SHP77 treated with DMSO at 0.1 percent for 48 hours (cell line): ENCODE measurements at regions not wholly inside any gene's neighbourhood (a gene's known extent, or its start where the extent isn't known, plus 50 kb on each side); places are given as distances from the start of the nearest gene placed in this dataset.
"Not testable (repeated sequence)": the region's sequence is repeated elsewhere in the genome, so short reads cannot be mapped to it uniquely, and the experiment has no call there.

Experiments used
- DNase-seq: peaks from one replicate; lab custom pipeline; 2025; lab: John Stamatoyannopoulos, UW

- no peak for DNase-seq
Observed at GRCh38 chr2:64879745-64880144, 109.5 kb upstream of the SLC1A4 start.

GRCh38 chr2:64880193-64880951 is 108.8 kb upstream of the SLC1A4 start:
- no peak for DNase-seq

GRCh38 chr2:64881037-64881492 is 108.1 kb upstream of the SLC1A4 start:
- no peak for DNase-seq

- DNase-seq, result no peak
Observed at GRCh38 chr2:64887565-64887964, 101.6 kb upstream of the SLC1A4 start.

GRCh38 chr2:64888591-64889309 is 100.4 kb upstream of the SLC1A4 start:
- peak; percentile 17 for DNase-seq

GRCh38 chr2:64889803-64890202 is 99.4 kb upstream of the SLC1A4 start:
- DNase-seq, result no peak

- DNase-seq, result not testable (repeated sequence)
Observed at GRCh38 chr2:64896572-64896971, 92.6 kb upstream of the SLC1A4 start.

GRCh38 chr2:64899081-64899865 is 89.9 kb upstream of the SLC1A4 start:
- DNase-seq, result no peak

GRCh38 chr2:64899876-64900275 is 89.3 kb upstream of the SLC1A4 start:
- DNase-seq, result not testable (repeated sequence)

- DNase-seq, result no peak
Observed at GRCh38 chr2:64904413-64905329, 84.5 kb upstream of the SLC1A4 start.

GRCh38 chr2:64905338-64906024 is 83.7 kb upstream of the SLC1A4 start:
- DNase-seq, result no peak

GRCh38 chr2:64906853-64907536 is 82.2 kb upstream of the SLC1A4 start:
- DNase-seq, result no peak

- DNase-seq, result no peak
Observed at GRCh38 chr2:64908406-64908805, 80.8 kb upstream of the SLC1A4 start.

GRCh38 chr2:64910523-64910922 is 78.7 kb upstream of the SLC1A4 start:
- no peak for DNase-seq

GRCh38 chr2:64910972-64911433 is 78.2 kb upstream of the SLC1A4 start:
- no peak for DNase-seq

GRCh38 chr2:64913357-64913869 is 75.8 kb upstream of the SLC1A4 start:
- DNase-seq, result peak; percentile 25

- DNase-seq, result no peak
Observed at GRCh38 chr2:64914247-64914646, 75.0 kb upstream of the SLC1A4 start.

- DNase-seq, result no peak
Observed at GRCh38 chr2:64914735-64915509, 74.3 kb upstream of the SLC1A4 start.

- DNase-seq, result no peak
Observed at GRCh38 chr2:64915510-64915900, 73.7 kb upstream of the SLC1A4 start.
